GM23248 (cell line): ENCODE measurements at regions not wholly inside any gene's neighbourhood (a gene's known extent, or its start where the extent isn't known, plus 50 kb on each side); places are given as distances from the start of the nearest gene placed in this dataset.

Experiments
- EZH2 ChIP-seq: fragments of 200-600 bp; sonication (generic); IDR thresholded peaks from 2 replicates; pipeline ENCODE4 v1.6.1; 2018; ENCODE audit warnings: antibody characterized with exemption, mild to moderate bottlenecking; ENCODE audit not compliant: insufficient read depth, poor library complexity, severe bottlenecking
- EZH2phosphoT487 ChIP-seq: fragments of 200-600 bp; sonication (generic); IDR thresholded peaks from 2 replicates; pipeline ENCODE4 v1.6.1; 2018; ENCODE audit warnings: antibody characterized with exemption, moderate library complexity, mild to moderate bottlenecking, low read depth; ENCODE audit not compliant: insufficient read depth

DNA sequence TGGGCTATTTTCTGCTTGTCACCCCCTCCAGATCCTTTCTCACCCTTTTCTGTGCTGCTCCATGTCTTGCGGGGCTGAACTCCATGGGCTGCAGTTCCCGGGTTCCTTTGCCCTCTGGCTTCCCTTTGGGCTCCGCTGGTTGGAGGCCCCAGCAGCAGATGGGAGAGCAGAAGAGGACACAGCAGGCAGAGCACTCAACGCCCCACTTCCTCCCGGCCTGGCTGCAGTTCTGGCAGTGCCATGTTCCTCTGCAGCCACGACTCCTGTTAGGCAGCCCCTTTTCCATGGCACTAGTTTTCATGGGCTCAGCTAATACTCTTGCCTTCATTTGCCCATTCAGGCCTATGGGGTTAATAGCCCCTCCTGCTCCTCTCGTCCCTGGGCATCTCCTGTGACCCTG lies 127.1 kb downstream of the TENT5C start:
- TF ChIP-seq EZH2: no peak
- TF ChIP-seq EZH2phosphoT487: no peak
